CD14-positive monocyte (primary cell): ENCODE measurements at regions not wholly inside any gene's neighbourhood (a gene's known extent, or its start where the extent isn't known, plus 50 kb on each side); places are given as distances from the start of the nearest gene placed in this dataset.

Experiments
- DNase-seq, 3 donors: peaks; one replicate each; pipeline ENCODE4 v3.0.0-alpha.2; 2011 to 2022
- H2AFZ ChIP-seq: 2 replicates; pipeline ENCODE4 v1.6.0; 2012; ENCODE audit warnings: mild to moderate bottlenecking, low read depth, low read length, inconsistent platforms; ENCODE audit not compliant: insufficient read depth, poor library complexity, severe bottlenecking
- H3K27ac ChIP-seq, 2 donors: 1 replicate in 1 of 2; 2 replicates in 1 of 2; pipeline ENCODE4 v1.5.1; 2012 to 2013; ENCODE audit warnings: low read length in 2 of 2, control low read depth in 1 of 2, inconsistent platforms in 1 of 2, low read depth in 1 of 2, mild to moderate bottlenecking in 1 of 2
- H3K27me3 ChIP-seq, 2 donors: one replicate each; pipeline versions ENCODE4 v1.6.0 to v1.6.1; 2011 to 2013; ENCODE audit warnings: low read length in 2 of 2; ENCODE audit not compliant: control insufficient read depth in 2 of 2, insufficient read depth in 2 of 2
- H3K36me3 ChIP-seq, 2 donors: replicated peaks in 1 of 2; 1 replicate in 1 of 2; 2 replicates in 1 of 2; pipeline versions ENCODE4 v1.5.1 to v1.6.1; 2012 to 2013; ENCODE audit warnings: low read length in 2 of 2, control low read depth in 1 of 2, inconsistent platforms in 1 of 2, mild to moderate bottlenecking in 1 of 2; ENCODE audit not compliant: insufficient read depth in 2 of 2, control insufficient read depth in 1 of 2
- H3K4me1 ChIP-seq, 2 donors: 1 replicate in 1 of 2; 2 replicates in 1 of 2; pipeline versions ENCODE4 v1.5.1 to v1.6.1; 2012 to 2013; ENCODE audit warnings: low read length in 2 of 2, control low read depth in 1 of 2, inconsistent platforms in 1 of 2, mild to moderate bottlenecking in 1 of 2, moderate library complexity in 1 of 2; ENCODE audit not compliant: insufficient read depth in 2 of 2, control insufficient read depth in 1 of 2
- H3K4me2 ChIP-seq: replicated peaks from 2 replicates; pipeline ENCODE3; 2012; ENCODE audit warnings: low read length, moderate library complexity, mild to moderate bottlenecking; ENCODE audit not compliant: poor library complexity, severe bottlenecking; ENCODE audit errors: extremely low read depth
- H3K4me3 ChIP-seq, 3 experiments: fragments of 200-600 bp in 1 of 3; sonication (generic) in 1 of 3; replicated peaks in 1 of 3; 1 replicate in 2 of 3; 2 replicates in 1 of 3; pipeline ENCODE4 v1.5.1; 2011 to 2013; ENCODE audit warnings: low read length in 3 of 3, mild to moderate bottlenecking in 3 of 3, control low read depth in 2 of 3, low read depth in 2 of 3, inconsistent platforms in 1 of 3, moderate library complexity in 1 of 3
- H3K79me2 ChIP-seq: 2 replicates; pipeline ENCODE4 v1.6.0; 2012; ENCODE audit warnings: mild to moderate bottlenecking, control low read depth, inconsistent platforms, low read length, moderate library complexity; ENCODE audit not compliant: insufficient read depth
- H3K9ac ChIP-seq: 2 replicates; pipeline ENCODE4 v1.6.0; 2017; ENCODE audit warnings: low read length, mild to moderate bottlenecking; ENCODE audit not compliant: insufficient read depth, poor library complexity, severe bottlenecking
- H3K9me3 ChIP-seq, 2 donors: replicated peaks in 1 of 2; 1 replicate in 1 of 2; 2 replicates in 1 of 2; pipeline versions ENCODE4 v1.5.1 to v1.6.1; 2012 to 2013; ENCODE audit warnings: low read length in 2 of 2, control low read depth in 1 of 2; ENCODE audit not compliant: control insufficient read depth in 1 of 2, insufficient read depth in 1 of 2
- H4K20me1 ChIP-seq: 2 replicates; pipeline ENCODE4 v1.6.0; 2012; ENCODE audit warnings: mild to moderate bottlenecking, low read length, control low read depth, moderate library complexity; ENCODE audit not compliant: insufficient read depth
- H3K27ac Mint-ChIP-seq, 7 donors: one replicate each; pipeline ENCODE4 v1.8.0; 2020; ENCODE audit warnings: mild to moderate bottlenecking in 7 of 7, mixed read lengths in 7 of 7, moderate library complexity in 6 of 7, inconsistent platforms in 2 of 7
- H3K27me3 Mint-ChIP-seq, 3 donors: one replicate each; pipeline ENCODE4 v1.8.0; 2021 to 2022; ENCODE audit warnings: low read depth in 3 of 3, mild to moderate bottlenecking in 3 of 3, mixed read lengths in 3 of 3, moderate library complexity in 3 of 3, inconsistent platforms in 1 of 3
- H3K36me3 Mint-ChIP-seq, 2 donors: one replicate each; pipeline ENCODE4 v1.8.0; 2020; ENCODE audit warnings: mixed read lengths in 2 of 2, inconsistent platforms in 1 of 2, mild to moderate bottlenecking in 1 of 2
- H3K4me1 Mint-ChIP-seq: one replicate; pipeline ENCODE4 v1.8.0; 2020; ENCODE audit warnings: mild to moderate bottlenecking, mixed read lengths
- H3K4me3 Mint-ChIP-seq, 2 donors: one replicate each; pipeline ENCODE4 v1.8.0; 2020; ENCODE audit warnings: mild to moderate bottlenecking in 2 of 2, mixed read lengths in 2 of 2, moderate library complexity in 1 of 2
- H3K9me3 Mint-ChIP-seq, 7 donors: one replicate each; pipeline ENCODE4 v1.8.0; 2020 to 2022; ENCODE audit warnings: mixed read lengths in 7 of 7, mild to moderate bottlenecking in 6 of 7, moderate library complexity in 6 of 7, inconsistent platforms in 2 of 7
- CTCF ChIP-seq: fragments of 200-600 bp; IDR thresholded peaks from one replicate; pipeline ENCODE4 v1.8.0; 2022; ENCODE audit warnings: antibody characterized with exemption, mild to moderate bottlenecking
- WGBS: methylation state at CpG from one replicate; pipeline ENCODE4 v1.1.5; 2013; ENCODE audit warnings: missing lambda C conversion rate; ENCODE audit not compliant: insufficient coverage; 5-methylcytosine and 5-hydroxymethylcytosine counted together
- intact Hi-C, 2 donors: fragments of 100-400 bp; cut with micrococcal nuclease; formaldehyde crosslinking; loops; one replicate each; pipeline versions ENCODE4 v1.15.0 to v1.15.1; 2023

DNA sequence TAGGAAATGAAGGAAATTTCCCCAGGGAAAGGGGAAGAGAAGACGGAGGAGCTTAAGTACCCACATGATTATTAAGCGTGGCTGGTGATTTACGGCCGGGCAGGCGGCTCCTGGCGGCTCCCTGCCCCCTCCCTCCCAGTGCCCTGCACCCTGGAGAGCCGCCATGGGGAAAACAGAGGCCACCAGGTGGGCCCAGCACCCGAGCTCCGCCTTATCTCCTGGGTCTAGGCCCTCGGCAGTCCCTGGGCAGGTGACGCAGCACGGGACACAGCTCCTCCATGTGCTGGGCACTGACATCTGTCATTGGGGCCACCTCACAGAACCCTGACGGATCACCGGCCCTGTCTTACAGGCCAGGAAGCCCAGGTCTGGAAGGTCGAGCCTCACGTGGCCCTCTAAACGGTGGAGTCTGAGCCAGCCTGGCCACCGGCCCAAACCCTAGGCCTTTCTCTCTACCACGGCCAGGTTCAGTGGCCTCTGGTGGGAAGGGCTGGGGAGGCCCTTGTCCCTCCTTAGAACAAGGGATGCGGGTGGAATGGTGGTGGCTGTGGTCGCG, 60.2 kb upstream of the PPARA start:
- Histone ChIP-seq H3K4me3 (no peak overlapping the region), H4K20me1 (peaks cover 100% of the 10 kb centered on the region), H3K9ac (no peak overlapping the region), H3K4me2 (no peak overlapping the region), H3K36me3 (peaks cover 42 to 75% of the 10 kb centered on the region in 2 donors), H3K4me1 (no peaks in the 10 kb centered on the region), H3K9me3 (no peaks in the 10 kb centered on the region), H3K79me2 (peaks cover 94% of the 10 kb centered on the region), H3K27ac (no peak overlapping the region), H2AFZ (no peak overlapping the region), H3K27me3 (no peaks in the 10 kb centered on the region)
- Mint-ChIP-seq H3K9me3 (no peaks in the 10 kb centered on the region), H3K36me3 (peaks cover 32 to 60% of the 10 kb centered on the region in 2 donors), H3K27me3 (no peaks in the 10 kb centered on the region), H3K27ac (peak overlapping the region in 4 of 7 donors; percentile 15 to 73 (median 26)), H3K4me3 (no peak overlapping the region), H3K4me1 (no peaks in the 10 kb centered on the region)
- intact Hi-C loops: no loop called here
- no peak for TF ChIP-seq CTCF
- DNase-seq: no peak
- WGBS: 82% methylated on average over 13 of the region's 22 CpGs

DNA sequence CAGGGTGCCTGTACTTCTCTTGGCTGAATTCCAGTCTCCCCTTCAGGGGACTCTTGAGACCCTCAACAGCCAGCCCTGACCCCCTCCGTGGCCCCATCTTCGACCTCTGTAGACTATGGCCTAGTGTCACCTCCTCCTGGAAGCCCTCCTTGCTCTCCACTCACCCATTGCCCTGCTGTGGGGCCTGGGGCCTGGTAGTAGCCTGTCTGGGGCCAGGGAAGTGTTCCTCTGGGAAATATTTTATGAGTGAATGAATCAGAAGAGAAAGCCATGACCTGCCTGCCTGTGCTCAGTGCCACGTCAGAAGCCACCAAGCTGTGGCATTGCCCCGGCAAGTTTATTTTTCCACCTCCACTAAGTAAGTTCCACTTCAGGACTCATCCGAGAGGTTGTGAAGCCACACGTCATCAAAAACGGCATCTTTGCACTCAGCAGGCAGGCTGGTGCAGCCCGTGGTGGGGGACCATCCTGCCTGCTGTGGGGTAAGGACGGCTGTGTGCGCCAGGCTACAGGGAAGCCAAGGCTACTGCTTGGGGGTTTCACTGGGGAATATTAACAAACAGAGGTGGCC, 59.6 kb upstream of the PPARA start:
- Histone ChIP-seq H3K4me2 (no peak overlapping the region), H3K27me3 (no peaks in the 10 kb centered on the region), H4K20me1 (peaks cover 96% of the 10 kb centered on the region), H3K9me3 (no peaks in the 10 kb centered on the region), H2AFZ (no peak overlapping the region), H3K79me2 (peaks cover 88% of the 10 kb centered on the region), H3K27ac (no peak overlapping the region), H3K9ac (no peak overlapping the region), H3K4me3 (no peak overlapping the region), H3K36me3 (peaks cover 38 to 69% of the 10 kb centered on the region in 2 donors), H3K4me1 (no peaks in the 10 kb centered on the region)
- Mint-ChIP-seq H3K4me1 (no peaks in the 10 kb centered on the region), H3K27me3 (no peaks in the 10 kb centered on the region), H3K36me3 (peaks cover 32 to 60% of the 10 kb centered on the region in 2 donors), H3K4me3 (no peak overlapping the region), H3K9me3 (no peaks in the 10 kb centered on the region), H3K27ac (peak overlapping the region in 4 of 7 donors; percentile 15 to 73 (median 36))
- TF ChIP-seq CTCF: no peak
- intact Hi-C loops: no loop called here
- 100% methylated on average over 4 of the region's 10 CpGs for WGBS
- no peak for DNase-seq
